ENCODE measurements at regions not wholly inside any gene's neighbourhood (a gene's known extent, or its start where the extent isn't known, plus 50 kb on each side); places are given as distances from the start of the nearest gene placed in this dataset.
"Not testable (repeated sequence)": the region's sequence is repeated elsewhere in the genome, so short reads cannot be mapped to it uniquely, and the experiment has no call there.

DNA sequence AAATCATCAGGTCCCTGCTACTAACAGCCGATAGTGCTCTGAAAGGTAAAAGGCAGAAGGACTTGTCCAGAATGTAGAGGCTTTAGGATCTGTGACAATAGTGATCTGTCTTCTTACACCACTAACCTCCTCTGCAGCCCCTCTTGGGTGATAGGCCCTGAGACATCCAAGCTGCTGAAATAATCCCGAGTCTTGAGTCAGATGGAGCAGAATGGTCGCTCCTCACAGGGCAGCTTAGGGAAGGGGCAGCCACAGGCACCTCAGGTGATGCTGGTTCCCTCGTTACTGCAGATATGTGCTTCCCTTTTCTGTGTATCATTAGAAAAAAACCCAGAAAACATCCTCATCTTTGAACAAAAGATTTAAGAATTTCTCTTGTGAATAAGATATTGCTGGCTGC is 157.1 kb upstream of the DLX2 start:
- DNase-seq (ENCODE audit: low read depth in 3 of 3): no peak

DNA sequence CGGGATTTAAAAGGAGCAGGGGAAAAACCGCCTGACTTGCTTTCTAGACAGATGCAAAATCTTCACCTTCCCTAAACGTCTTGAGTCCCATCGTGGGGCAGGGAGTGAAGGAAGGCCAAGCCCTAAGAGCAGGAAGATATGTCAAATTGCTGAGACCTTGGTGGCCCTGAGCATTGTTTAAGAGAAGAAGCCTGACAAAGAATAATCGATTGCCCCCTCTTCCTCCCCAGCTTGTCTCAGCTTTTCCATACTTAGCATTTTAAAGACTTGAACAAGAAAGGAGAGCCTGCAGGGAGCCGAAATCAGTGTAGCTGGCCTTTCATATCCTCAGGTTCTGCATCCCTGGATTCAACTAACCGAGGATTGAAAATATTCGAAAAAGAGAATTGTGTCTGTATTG is 157.6 kb upstream of the DLX2 start:
- DNase-seq (ENCODE audit: low read depth in 3 of 3): no peak

DNA sequence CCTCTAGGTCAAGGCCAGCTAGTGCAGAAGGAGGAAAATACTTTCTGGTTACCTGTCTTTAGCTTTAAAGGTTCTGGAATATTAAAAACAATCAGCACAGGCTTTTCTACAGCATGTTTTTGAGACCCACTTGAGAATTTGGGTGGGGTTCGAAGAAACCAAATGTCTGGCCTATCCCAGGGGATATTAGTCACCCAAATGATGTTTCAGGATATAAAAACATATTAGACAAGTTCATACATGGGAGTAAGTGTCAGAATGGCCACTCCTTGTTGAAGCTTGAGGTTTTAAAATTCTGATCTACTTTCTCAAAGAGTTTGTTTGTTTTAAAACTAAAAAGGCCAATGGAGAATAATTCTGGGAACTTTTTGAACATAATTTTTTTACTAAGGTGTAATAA is 158.6 kb upstream of the DLX2 start:
- DNase-seq (ENCODE audit: low read depth in 3 of 3): no peak

DNA sequence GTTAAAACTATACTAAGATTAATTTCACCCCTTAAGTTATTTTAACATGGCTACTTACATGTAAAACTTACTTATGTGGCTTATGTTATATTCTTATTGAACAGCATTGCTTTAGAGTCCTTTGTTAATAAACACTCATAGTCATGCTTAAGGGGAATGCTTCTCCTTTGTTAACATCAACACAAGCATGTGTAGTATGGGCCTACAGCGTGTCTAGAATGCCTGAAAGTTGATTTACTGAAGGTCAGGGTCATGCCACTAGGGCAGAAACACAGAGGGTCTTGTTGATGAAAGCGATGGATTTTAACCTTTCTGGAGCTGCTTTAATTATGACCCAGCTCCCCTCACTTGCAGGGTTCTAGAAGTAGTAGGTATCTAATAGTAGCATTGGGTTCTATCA is 159.8 kb upstream of the DLX2 start:
- no peak for DNase-seq (ENCODE audit: low read depth in 3 of 3)

DNA sequence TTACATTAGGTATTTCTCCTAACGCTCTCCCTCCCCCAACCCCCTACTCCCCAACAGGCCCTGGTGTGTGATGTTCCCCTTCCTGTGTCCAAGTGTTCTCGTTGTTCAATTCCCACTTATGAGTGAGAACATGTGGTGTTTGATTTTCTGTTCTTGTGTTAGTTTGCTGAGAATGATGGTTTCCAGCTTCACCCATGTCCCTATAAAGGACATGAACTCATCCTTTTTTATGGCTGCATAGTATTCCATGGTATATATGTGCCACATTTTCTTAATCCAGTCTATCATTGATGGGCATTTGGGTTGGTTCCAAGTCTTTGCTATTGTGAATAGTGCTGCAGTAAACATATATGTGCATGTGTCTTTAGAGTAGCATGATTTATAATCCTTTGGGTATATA is 162.1 kb upstream of the DLX2 start:
- DNase-seq (ENCODE audit: low read depth in 3 of 3): not testable (repeated sequence)

DNA sequence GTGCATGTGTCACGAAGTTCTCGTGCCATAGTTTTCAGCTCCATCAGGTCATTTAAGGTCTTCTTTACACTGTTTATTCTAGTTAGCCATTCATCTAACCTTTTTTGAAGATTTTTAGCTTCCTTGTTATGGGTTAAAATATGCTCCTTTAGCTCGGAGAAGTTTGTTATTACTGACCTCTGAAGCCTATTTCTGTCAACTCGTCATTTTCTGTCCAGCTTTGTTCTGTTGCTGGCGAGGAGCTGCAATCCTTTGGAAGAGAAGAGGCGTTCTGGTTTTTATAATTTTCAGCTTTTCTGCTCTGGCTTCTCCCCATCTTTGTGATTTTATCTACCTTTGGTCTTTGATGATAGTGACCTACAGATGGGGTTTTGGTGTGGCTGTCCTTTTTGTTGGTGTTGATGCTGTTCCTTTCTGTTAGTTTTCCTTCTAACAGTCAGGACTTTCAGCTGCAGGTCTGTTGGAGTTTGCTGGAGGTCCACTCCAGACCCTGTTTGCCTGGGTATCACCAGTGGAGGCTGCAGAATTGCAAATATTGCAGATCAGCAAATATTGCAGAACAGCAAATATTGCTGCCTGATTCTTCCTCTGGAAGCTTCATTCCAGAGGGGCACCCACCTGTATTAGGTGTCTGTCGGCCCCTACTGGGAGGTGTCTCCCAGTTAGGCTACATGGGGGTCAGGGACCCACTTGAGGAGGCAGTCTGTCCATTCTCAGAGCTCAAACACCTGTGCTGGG is 157.7 kb upstream of the ITGA6 start:
- not testable (repeated sequence) for DNase-seq (ENCODE audit: low read depth in 3 of 3)

DNA sequence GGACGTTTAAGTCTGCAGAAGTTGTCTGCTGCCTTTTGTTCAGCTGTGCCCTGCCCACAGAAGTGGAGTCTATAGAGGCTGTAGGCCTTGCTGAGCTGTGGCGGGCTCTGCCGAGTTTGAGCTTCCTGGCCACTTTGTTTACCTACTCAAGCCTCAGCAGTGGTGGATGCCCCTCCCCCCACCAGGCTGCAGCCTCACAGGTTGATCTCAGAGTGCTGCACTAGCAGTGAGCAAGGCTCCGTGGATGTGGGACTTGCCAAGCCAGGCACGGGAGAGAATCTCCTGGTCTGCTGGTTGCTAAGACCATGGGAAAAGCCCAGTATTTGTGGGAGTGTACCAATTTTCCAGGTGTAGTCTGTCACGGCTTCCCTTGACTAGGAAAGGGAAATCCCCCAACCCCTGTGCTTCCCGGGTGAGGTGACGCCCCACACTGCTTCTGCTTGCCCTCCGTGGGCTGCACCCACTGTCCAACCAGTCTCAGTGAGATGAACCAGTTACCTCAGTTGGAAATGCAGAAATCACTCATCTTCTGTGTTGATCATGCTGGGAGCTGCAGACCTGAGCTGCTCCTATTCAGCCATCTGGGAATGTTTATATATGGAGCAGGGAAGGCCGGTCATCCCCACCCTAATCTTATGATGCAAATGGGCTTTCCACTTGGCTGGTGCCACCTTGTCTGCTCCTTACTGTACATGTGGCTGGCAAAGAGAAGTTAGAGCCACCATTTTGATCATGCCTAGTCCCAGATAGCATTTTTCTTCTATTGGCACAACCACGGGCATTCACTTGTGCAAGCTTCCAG is 156.9 kb upstream of the ITGA6 start:
- DNase-seq (ENCODE audit: low read depth in 3 of 3): peak in 1 of 3 experiments; percentile 9

DNA sequence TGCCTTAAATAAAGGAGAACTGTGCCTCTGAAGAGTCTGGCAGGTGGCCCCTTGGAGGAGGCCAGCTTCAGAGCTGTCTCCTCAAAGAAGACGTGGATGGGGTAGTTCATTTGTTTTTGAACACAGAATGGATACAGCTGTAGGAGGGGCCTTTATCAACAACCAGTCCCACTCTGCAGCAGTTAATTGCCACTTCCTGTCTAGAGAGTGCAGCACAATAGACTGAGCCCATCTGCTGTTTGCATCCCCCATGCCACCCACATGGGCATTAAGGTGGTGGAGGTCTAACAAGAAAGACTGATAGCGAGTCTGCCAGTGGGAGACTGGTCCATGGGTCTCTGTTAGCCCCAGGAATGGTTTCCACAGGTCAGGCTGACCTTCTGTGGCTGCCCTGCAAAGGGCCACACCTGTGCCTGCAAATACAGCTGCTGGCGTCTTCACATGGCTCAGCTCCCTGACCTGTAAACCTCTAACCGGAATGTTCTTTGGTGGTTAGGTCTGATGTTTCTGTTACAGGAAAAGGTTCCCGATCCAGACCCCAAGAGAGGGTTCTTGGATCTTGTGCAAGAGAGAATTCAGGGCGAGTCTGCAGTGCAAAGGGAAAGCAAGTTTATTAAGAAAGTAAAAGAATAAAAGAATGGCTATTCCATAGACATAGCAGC is 153.3 kb upstream of the ITGA6 start:
- DNase-seq (ENCODE audit: low read depth in 3 of 3): no peak

DNA sequence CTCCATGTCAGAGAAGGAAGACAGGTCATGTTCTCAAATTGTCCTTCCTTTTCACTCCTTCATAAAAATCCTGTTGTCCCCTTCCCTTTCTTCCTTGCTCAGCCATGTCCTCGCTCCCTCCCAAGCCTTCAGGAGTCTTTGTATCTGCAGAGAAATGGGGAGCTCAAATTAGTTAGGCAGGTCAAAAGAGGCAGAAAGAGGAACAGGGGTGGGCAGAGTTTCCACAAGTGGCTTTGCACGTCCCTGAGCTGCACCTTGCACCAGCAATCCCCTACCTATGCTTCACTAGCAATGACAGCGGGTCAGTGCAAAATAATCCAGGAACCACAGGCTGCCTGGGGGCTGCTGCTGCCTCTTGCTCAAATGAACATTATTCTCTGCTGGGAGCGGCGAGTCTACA is 152.1 kb upstream of the ITGA6 start:
- no peak for DNase-seq (ENCODE audit: low read depth in 3 of 3)

DNA sequence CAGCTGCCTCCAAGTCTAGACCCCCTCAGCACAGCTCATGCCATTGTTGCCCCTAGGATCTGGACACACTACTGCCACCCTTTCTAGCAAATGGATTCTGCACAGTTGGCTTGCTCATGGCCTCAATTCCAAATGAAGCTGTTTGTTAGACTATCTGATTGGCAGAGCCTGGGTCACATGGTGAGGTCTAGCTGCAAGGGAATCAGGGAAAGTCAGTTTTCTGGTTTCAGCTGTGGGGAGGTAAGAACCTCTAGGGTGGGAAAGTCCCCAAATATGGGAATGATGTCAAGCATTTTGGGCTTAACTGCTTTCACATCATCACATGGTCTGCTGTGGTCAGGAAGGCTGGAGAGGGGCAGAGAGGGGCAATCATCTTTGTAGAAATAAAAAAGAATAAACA is 150.4 kb upstream of the ITGA6 start:
- no peak for DNase-seq (ENCODE audit: low read depth in 3 of 3)

DNA sequence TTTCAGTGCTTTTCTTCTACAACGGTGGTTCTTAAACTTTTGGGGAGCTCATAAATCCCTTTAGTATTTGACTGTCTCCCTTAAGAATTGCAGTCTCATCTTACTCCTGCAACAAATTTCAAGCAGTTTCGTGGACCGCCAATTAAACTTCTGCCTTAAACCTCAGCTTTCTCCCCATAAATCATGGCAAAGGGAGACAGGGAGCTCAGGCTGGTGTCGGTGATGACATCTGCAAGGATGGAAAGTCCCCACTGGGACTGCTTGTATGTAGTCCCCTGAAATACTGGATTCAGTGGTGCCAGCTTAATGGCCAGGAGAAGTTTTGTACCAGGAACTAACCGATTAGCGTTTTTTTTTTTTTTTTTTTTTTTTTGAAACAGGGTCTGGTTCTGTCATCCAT is 148.7 kb upstream of the ITGA6 start:
- no peak for DNase-seq (ENCODE audit: low read depth in 3 of 3)

DNA sequence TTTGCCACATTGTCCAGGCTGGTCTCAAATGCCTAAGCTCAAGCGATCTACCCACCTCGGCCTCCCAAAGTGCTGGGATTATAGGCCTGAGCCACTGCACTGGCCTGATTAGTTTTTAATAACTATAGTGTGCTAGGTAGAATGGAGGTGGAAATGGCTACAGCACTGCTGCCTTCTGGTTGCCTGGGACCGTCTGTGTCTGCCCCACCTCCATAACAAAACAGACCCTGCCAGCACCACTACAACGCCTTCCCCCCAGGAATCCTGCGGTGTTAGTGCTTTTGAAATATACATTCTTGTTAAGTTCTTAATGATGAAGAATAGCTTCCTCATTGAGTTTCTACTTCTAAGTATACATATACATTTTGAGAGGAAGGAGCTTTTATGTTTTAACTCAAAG is 148.2 kb upstream of the ITGA6 start:
- no peak for DNase-seq (ENCODE audit: low read depth in 3 of 3)

DNA sequence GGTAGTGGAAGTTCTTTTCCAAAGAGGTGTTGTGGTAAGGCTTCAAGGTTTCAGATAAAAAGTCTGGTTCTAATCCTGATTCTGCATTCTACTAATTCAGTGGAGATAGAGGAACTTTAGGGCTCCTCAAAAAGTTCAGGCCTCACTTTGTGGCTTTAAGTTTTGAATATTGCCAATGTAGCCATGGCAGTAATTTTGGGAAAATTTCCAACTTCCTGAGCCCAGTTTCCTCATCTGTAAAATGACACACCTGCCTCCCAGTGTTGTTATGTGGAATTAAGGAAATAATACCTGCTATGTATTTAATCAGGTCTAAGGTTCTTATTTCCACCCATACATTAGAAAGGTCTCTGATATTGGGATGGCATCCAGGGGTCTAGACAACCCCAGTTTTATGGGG is 147.6 kb upstream of the ITGA6 start:
- no peak for DNase-seq (ENCODE audit: low read depth in 3 of 3)

DNA sequence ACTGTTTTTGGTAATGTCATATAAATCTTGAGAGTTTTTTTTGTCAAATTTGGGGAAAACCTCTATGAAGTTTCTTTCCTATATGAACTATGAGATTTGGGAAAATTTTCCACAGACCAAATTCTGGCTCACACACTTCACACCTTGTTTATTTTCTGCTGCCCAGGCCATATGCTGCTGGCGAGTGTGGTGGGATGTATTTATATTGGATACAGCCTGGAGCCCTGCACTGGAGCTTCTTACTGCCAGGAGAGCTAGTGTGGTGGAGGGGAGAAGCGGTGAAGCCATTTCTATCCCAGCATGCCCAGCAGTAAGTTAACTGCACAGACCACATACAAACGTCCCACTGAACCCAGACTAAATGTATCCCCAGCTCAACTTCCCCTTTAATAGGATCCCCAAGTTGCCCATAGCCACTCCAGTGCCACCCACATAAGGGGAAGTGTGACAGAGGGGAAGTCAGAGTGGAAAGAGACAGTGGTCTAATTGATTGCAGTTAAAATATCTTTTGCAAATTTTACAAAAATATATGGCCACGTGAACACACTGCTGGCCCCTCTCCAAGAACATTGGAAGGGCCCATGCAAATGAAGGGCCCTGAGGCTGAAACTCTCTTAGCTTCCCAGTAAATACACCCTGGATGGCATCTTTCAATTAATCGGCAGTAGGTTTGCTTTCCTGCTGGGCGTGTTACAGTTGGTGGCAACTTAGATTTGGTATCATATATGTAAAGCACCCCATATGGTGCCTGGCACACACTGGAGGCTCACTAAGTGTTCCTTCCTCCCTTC is 146.6 kb upstream of the ITGA6 start:
- no peak for DNase-seq (ENCODE audit: low read depth in 3 of 3)

DNA sequence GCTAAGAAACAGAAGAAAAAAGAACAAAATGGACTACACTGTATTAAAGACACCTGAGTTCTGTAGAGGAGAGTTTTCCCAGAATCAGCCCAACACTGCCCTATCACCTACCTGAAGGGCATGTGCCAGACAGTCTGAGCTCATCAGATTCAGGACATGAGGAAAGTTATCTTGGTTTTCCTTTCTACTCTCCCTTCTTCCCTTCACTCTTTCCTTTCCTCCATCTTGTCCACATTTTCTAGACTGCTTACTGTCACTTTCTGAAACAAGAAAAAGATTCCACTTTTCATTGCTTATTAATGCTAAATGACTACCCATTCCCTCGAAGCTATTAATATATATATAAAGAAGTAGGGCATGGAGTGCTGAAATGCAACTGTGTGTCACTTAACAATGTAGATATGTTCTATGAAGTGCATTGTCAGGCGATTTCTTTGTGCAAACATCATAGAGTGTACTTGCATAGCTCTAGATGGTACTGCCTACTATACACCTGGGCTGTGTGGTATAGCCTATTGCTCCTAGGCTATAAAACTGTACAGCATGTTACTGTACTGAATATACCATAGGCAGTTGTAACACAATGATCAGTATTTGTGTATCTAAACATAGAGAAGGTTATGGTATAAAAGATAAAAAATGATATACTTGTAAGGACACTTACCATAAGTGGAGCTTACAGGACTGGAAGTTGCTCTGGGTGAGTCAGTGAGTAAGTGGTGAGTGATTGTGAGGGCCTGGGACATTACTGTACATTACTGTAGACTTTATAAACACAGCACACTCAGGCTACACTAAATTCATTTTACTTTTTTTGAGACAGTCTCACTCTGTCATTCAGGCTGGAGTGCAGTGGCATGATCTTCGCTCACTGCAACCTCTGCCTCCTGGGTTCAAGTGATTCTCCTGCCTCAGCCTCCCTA is 145.5 kb upstream of the ITGA6 start:
- DNase-seq (ENCODE audit: low read depth in 3 of 3): no peak

DNA sequence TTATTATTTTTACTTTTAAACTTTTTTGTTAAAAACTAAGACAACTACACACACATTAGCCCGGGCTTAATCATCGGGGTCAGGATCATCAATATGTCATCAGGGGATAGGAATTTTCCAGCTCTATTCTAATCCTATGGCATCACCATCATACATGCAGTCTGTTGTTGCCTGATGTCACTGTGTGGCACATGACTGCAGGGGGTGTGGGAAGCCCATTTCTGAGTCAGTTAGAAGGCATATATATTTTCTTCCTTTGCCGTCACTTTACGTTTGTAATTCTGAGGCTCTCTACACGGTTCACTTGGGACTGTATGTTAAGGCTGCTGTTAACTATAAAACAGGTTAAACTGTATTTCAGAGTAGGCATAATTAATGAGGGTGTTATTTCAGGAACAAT is 144.4 kb upstream of the ITGA6 start:
- no peak for DNase-seq (ENCODE audit: low read depth in 3 of 3)

DNA sequence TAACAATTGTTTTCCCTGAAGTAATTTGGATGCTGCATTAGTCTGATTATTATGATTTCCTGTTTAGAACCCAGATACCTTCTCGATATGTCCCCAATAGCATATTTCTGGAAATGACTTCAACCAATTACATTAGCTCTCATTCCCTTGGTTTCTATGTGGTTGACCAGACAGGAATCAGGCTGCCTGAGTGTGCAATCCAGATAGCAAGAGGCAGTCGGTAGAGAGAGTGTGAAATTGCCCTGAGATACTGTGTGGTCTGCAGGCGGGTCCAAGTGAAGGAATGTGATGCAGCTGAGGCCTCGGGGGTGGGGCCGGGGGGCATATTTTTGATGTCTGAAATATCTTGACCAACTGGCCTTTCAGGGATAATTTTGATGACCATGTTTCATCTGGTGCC is 143.9 kb upstream of the ITGA6 start:
- DNase-seq (ENCODE audit: low read depth in 3 of 3): no peak

DNA sequence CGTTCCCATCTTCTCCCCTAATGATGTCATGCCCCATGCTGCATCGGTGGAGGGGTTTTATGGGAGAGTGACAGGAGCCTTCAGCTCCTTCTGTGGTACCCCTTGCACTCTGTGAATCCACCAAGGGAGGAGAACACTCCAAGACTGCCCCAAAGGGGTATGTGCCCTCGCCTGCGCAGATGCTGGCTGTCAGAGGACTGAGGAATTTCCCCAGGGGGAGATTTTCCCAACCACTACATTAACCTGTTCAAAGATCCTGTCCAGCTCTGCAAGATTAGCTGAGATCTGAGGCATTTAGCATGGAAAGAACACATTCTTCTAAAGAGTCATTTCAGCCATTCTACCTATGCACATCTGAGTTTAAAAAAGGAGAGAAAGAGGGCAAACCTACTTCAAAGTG is 143.2 kb upstream of the ITGA6 start:
- DNase-seq (ENCODE audit: low read depth in 3 of 3): no peak

DNA sequence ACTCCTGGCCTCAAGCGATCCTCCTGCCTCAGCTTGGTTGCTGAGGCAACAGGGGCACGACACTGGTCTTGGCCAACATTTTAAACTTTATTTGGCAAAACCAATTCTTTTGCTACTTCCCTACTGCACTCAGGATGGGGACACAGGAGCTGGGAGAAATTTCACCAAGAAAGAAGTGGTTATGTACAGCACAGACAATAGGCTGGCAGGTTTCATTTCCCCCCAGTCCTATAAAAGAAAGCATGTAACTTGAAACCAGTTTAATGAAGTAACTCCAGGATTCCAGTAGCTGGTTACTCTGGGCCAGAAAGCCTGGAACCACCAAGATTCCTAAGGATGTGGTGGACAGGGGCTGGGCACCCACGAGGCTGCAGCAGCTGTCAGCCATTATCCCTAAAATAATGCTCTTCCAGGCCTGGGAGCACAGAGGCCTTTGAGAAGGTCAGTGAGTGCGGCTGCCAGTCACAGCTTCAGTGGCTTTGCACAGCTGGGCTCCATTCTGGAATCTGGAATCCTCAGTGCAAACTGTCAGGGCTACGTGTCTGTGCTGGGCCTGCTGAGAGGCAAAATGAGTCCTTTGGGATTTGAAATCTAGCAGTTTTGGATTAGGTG is 142.3 kb upstream of the ITGA6 start:
- no peak for DNase-seq (ENCODE audit: low read depth in 3 of 3)

DNA sequence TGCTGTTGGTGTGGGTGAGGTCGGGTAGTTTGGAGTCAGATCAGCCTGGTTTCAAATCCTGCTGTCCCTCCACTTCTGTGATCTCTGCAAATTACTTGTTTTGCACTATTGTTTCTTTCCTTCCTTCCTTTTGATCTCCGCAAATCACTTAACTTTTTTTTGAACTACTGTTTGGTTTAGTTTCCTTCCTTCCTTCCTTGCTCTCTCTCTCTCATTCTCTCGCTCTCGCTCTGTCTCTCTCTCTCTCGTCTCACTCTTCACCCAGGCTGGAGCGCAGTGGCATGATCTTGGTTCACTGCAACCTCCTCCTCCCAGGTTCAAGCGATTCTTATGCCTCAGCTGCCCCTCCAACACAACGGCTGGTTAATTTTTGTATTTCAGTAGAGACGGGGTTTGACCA is 141.6 kb upstream of the ITGA6 start:
- DNase-seq (ENCODE audit: low read depth in 3 of 3): no peak

DNA sequence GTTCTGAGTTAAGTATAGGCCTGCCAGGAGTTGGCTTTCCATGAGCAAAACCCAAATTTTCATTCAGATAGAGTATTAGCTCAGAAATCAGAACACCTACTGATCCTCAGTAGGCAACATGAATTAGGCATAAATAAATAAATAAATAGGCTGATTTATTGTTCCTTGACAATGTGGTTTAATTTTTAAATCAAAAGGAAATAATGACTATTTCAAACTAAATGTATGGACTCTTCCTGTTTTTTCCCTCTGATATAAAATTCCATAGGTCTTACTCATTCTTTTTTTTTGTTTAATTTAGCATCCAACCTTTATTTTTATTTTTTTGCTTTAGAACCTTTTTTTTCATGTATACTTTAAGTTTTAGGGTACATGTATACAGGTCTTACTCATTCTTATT is 140.2 kb upstream of the ITGA6 start:
- DNase-seq (ENCODE audit: low read depth in 3 of 3): no peak

All from stimulated activated CD4-positive, alpha-beta T cell treated with anti-CD3 and anti-CD28 coated beads, TNF-alpha, amount 100 ng/mL, for 24 hours (primary cell).